ENCODE measurements at regions not wholly inside any gene's neighbourhood (a gene's known extent, or its start where the extent isn't known, plus 50 kb on each side); places are given as distances from the start of the nearest gene placed in this dataset.

- TF ChIP-seq, protein P1, sequence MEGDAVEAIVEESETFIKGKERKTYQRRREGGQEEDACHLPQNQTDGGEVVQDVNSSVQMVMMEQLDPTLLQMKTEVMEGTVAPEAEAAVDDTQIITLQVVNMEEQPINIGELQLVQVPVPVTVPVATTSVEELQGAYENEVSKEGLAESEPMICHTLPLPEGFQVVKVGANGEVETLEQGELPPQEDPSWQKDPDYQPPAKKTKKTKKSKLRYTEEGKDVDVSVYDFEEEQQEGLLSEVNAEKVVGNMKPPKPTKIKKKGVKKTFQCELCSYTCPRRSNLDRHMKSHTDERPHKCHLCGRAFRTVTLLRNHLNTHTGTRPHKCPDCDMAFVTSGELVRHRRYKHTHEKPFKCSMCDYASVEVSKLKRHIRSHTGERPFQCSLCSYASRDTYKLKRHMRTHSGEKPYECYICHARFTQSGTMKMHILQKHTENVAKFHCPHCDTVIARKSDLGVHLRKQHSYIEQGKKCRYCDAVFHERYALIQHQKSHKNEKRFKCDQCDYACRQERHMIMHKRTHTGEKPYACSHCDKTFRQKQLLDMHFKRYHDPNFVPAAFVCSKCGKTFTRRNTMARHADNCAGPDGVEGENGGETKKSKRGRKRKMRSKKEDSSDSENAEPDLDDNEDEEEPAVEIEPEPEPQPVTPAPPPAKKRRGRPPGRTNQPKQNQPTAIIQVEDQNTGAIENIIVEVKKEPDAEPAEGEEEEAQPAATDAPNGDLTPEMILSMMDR (optimal IDR thresholded peaks at IDR 0.05 in 1 of 3, IDR thresholded peaks at IDR 0.05 in 1 of 3, conservative IDR thresholded peaks at IDR 0.05 in 1 of 3; ENCODE audit: extremely low read depth in 1 of 3, insufficient read depth in 2 of 3, low read length in 3 of 3), result no peak
- TF ChIP-seq EZH2 (IDR thresholded peaks at IDR 0.05; ENCODE audit: low read length), result no peak
Observed at GRCh38 chr18:77557046-77557587, 307.5 kb downstream of the GALR1 start.

Measured in keratinocyte (primary cell).